ENCODE measurements at regions not wholly inside any gene's neighbourhood (a gene's known extent, or its start where the extent isn't known, plus 50 kb on each side); places are given as distances from the start of the nearest gene placed in this dataset.

DNA sequence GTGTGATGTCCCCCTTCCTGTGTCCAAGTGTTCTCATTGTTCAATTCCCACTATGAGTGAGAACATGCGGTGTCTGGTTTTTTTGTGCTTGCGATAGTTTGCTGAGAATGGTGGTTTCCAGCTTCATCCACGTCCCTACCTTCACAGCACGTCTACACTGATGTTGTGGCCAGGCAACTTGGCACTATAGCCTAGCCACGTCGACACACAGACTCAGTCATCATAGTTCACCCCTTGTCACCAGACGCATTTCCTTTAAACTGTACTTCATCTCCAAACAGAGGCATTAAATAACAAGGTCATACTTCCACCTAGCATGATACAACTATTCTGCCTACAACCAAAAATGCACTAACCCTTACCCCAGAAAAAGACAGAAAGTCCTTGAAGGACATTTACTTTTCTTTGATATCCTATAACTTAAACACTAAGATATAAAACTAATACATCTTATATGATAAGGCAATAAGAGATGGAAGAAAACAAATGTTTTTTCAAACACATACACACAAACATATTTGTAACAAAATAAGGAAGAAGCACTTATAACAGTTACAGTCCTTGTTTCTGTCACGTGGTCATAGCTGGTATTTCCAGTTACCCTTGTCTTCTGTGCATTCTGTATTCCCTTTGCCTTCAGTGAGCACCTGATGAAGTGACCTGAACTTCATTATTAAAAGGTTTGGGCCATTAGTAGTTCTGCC is 121.4 kb downstream of the KLF13 start:
- Histone ChIP-seq H3K4me1 (ENCODE audit: control insufficient read depth in 2 of 2, insufficient read depth in 2 of 2, low read length in 2 of 2) (peaks cover 5 to 15% of the 10 kb centered on the region in 2 donors), H3K27me3 (replicated peaks in 1 of 4; ENCODE audit: control extremely low read depth in 1 of 4, control insufficient read depth in 3 of 4, insufficient read depth in 4 of 4, low read length in 3 of 4) (no peaks in the 10 kb centered on the region), H2AFZ (ENCODE audit: insufficient read depth, low read depth, low read length, poor library complexity, severe bottlenecking) (no peak overlapping the region), H3K4me3 (ENCODE audit: control extremely low read depth in 1 of 5, extremely low read depth in 1 of 5, insufficient read depth in 1 of 5, low read depth in 2 of 5, low read length in 4 of 5) (no peak overlapping the region), H3K9ac (ENCODE audit: low read length) (no peak overlapping the region), H3K9me3 (ENCODE audit: control extremely low read depth in 1 of 3, control insufficient read depth in 2 of 3, insufficient read depth in 1 of 3, low read length in 2 of 3) (no peaks in the 10 kb centered on the region), H3K79me2 (ENCODE audit: control insufficient read depth, insufficient read depth, low read length) (no peaks in the 10 kb centered on the region), H3K4me2 (replicated peaks; ENCODE audit: low read depth, low read length, poor library complexity, severe bottlenecking) (no peak overlapping the region), H3K36me3 (replicated peaks in 1 of 2; ENCODE audit: control extremely low read depth in 1 of 2, control insufficient read depth in 1 of 2, extremely low read depth in 1 of 2, insufficient read depth in 2 of 2, low read length in 1 of 2) (no peaks in the 10 kb centered on the region), H3K27ac (ENCODE audit: low read length in 2 of 2) (no peak overlapping the region), H4K20me1 (ENCODE audit: control insufficient read depth, insufficient read depth, low read length, poor library complexity, severe bottlenecking) (no peaks in the 10 kb centered on the region)
- TF ChIP-seq, protein P1, sequence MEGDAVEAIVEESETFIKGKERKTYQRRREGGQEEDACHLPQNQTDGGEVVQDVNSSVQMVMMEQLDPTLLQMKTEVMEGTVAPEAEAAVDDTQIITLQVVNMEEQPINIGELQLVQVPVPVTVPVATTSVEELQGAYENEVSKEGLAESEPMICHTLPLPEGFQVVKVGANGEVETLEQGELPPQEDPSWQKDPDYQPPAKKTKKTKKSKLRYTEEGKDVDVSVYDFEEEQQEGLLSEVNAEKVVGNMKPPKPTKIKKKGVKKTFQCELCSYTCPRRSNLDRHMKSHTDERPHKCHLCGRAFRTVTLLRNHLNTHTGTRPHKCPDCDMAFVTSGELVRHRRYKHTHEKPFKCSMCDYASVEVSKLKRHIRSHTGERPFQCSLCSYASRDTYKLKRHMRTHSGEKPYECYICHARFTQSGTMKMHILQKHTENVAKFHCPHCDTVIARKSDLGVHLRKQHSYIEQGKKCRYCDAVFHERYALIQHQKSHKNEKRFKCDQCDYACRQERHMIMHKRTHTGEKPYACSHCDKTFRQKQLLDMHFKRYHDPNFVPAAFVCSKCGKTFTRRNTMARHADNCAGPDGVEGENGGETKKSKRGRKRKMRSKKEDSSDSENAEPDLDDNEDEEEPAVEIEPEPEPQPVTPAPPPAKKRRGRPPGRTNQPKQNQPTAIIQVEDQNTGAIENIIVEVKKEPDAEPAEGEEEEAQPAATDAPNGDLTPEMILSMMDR (IDR thresholded peaks at IDR 0.05), result no peak
- no peak for TF ChIP-seq EZH2 (IDR thresholded peaks at IDR 0.05; ENCODE audit: borderline replicate concordance, insufficient read depth, low read depth, low read length, poor library complexity, severe bottlenecking)
- 77% methylated on average over 8 of the region's 8 CpGs for WGBS (ENCODE audit: insufficient coverage)
- POLR2A ChIA-PET, result no interaction called here
- peaks cover 15% of the 10 kb centered on the region for H3K4me1 Mint-ChIP-seq
- no peak overlapping the region for H3K4me3 Mint-ChIP-seq
- intact Hi-C loops (cut with micrococcal nuclease), result no loop called here
- ATAC-seq (ENCODE audit: low read depth) (no peak), DNase-seq (no peak)
- CTCF ChIA-PET, result interaction anchor here (0.8 kb wide), 1 partner anchor 8 kb away, joined by 4 read pairs; no protein-coding TSS in a partner anchor
- no peaks in the 10 kb centered on the region for H3K9me3 Mint-ChIP-seq (ENCODE audit: insufficient read depth)
- H3K27ac Mint-ChIP-seq, result no peak overlapping the region
- no peaks in the 10 kb centered on the region for H3K27me3 Mint-ChIP-seq

DNA sequence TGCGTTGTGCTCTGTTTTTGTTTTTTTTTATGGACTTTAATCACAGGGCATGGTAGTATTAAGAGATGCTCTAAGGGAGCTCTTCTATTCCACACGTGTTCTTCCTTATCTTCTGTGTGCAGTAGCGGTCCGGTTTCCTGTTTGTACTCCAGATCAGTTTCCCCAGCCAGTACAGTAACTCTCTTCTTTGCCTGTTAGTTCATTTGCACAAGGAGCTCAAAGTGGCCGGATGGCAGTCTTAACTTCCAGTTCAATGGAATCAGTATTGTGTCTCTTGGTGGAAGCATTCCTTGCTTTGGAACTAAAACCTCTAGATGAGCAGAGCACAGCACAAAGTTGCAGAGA is 122.0 kb downstream of the KLF13 start:
- Histone ChIP-seq H3K27me3 (replicated peaks in 1 of 4; ENCODE audit: control extremely low read depth in 1 of 4, control insufficient read depth in 3 of 4, insufficient read depth in 4 of 4, low read length in 3 of 4) (no peaks in the 10 kb centered on the region), H3K79me2 (ENCODE audit: control insufficient read depth, insufficient read depth, low read length) (no peaks in the 10 kb centered on the region), H3K9ac (ENCODE audit: low read length) (no peak overlapping the region), H3K4me1 (ENCODE audit: control insufficient read depth in 2 of 2, insufficient read depth in 2 of 2, low read length in 2 of 2) (peaks cover 5 to 12% of the 10 kb centered on the region in 2 donors), H3K9me3 (ENCODE audit: control extremely low read depth in 1 of 3, control insufficient read depth in 2 of 3, insufficient read depth in 1 of 3, low read length in 2 of 3) (no peaks in the 10 kb centered on the region), H4K20me1 (ENCODE audit: control insufficient read depth, insufficient read depth, low read length, poor library complexity, severe bottlenecking) (no peaks in the 10 kb centered on the region), H3K4me2 (replicated peaks; ENCODE audit: low read depth, low read length, poor library complexity, severe bottlenecking) (no peak overlapping the region), H2AFZ (ENCODE audit: insufficient read depth, low read depth, low read length, poor library complexity, severe bottlenecking) (no peak overlapping the region), H3K36me3 (replicated peaks in 1 of 2; ENCODE audit: control extremely low read depth in 1 of 2, control insufficient read depth in 1 of 2, extremely low read depth in 1 of 2, insufficient read depth in 2 of 2, low read length in 1 of 2) (no peaks in the 10 kb centered on the region), H3K27ac (ENCODE audit: low read length in 2 of 2) (no peak overlapping the region), H3K4me3 (ENCODE audit: control extremely low read depth in 1 of 5, extremely low read depth in 1 of 5, insufficient read depth in 1 of 5, low read depth in 2 of 5, low read length in 4 of 5) (no peak overlapping the region)
- H3K27me3 Mint-ChIP-seq, result no peaks in the 10 kb centered on the region
- ATAC-seq (ENCODE audit: low read depth), result no peak
- CTCF ChIA-PET, result interaction anchor here (0.8 kb wide), 1 partner anchor 9 kb away, joined by 4 read pairs; no protein-coding TSS in a partner anchor
- no peak for TF ChIP-seq EZH2 (IDR thresholded peaks at IDR 0.05; ENCODE audit: borderline replicate concordance, insufficient read depth, low read depth, low read length, poor library complexity, severe bottlenecking)
- TF ChIP-seq, protein P1 (IDR thresholded peaks at IDR 0.05), result no peak
- POLR2A ChIA-PET, result no interaction called here
- DNase-seq, result no peak
- H3K4me1 Mint-ChIP-seq, result peaks cover 14% of the 10 kb centered on the region
- no peaks in the 10 kb centered on the region for H3K9me3 Mint-ChIP-seq (ENCODE audit: insufficient read depth)
- intact Hi-C loops (cut with micrococcal nuclease), result no loop called here
- H3K27ac Mint-ChIP-seq, result no peak overlapping the region
- WGBS (ENCODE audit: insufficient coverage), result 36% methylated on average over 4 of the region's 5 CpGs
- H3K4me3 Mint-ChIP-seq, result no peak overlapping the region

Data from B cell (primary cell).